Choroid plexus epithelial cell (primary cell): ENCODE measurements at regions not wholly inside any gene's neighbourhood (a gene's known extent, or its start where the extent isn't known, plus 50 kb on each side); places are given as distances from the start of the nearest gene placed in this dataset.

Experiments
- DNase-seq: peaks from one replicate; pipeline ENCODE4 v3.0.0-alpha.2; 2010; ENCODE audit warnings: low read depth
- H3K4me3 ChIP-seq: 2 replicates; pipeline ENCODE4 v1.5.1; 2011; ENCODE audit warnings: low read depth, mild to moderate bottlenecking, control low read depth, low read length, moderate library complexity
- TF ChIP-seq, protein P1 (sequence below): conservative IDR thresholded peaks from 2 replicates; pipeline ENCODE4 v1.5.1; 2011; ENCODE audit warnings: low read depth, mild to moderate bottlenecking, control low read depth, inconsistent platforms, low read length, moderate library complexity

DNA sequence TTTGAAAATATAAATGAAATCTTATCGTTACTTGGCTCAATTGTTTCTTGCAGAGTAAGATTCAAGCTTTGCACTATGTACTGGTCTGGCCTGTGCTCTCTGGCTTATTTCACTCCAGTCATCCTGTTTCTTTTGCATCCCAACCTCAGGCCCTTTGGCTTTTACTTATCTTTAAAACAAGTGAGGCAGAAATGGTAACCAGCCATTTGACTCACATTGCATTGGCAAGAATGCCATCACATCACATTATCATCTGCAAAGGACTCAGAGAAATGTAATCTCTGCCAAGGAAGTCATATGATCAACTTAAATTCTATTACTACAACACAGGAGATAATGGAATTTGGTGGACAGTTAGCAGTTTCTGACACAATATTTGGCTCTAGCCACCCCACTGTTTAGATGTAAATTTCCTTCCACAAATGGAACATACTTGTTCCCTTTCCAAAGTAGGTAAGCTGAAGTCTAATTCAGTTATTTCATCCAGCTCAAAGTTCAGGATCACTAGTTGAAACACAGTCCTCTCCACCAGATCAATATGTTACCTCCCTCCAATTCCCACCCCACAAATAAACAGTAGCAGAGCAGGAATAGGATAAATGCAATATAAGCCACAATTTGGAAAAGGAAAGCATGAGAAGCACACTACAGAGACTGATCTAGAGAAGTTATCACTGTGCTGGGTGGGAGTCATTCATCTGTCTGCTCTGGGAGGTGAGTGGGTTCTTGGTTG, 65.0 kb upstream of the DSC1 start:
- TF ChIP-seq, protein P1, sequence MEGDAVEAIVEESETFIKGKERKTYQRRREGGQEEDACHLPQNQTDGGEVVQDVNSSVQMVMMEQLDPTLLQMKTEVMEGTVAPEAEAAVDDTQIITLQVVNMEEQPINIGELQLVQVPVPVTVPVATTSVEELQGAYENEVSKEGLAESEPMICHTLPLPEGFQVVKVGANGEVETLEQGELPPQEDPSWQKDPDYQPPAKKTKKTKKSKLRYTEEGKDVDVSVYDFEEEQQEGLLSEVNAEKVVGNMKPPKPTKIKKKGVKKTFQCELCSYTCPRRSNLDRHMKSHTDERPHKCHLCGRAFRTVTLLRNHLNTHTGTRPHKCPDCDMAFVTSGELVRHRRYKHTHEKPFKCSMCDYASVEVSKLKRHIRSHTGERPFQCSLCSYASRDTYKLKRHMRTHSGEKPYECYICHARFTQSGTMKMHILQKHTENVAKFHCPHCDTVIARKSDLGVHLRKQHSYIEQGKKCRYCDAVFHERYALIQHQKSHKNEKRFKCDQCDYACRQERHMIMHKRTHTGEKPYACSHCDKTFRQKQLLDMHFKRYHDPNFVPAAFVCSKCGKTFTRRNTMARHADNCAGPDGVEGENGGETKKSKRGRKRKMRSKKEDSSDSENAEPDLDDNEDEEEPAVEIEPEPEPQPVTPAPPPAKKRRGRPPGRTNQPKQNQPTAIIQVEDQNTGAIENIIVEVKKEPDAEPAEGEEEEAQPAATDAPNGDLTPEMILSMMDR = no peak
- no peak for DNase-seq
- no peak overlapping the region for H3K4me3 ChIP-seq

DNA sequence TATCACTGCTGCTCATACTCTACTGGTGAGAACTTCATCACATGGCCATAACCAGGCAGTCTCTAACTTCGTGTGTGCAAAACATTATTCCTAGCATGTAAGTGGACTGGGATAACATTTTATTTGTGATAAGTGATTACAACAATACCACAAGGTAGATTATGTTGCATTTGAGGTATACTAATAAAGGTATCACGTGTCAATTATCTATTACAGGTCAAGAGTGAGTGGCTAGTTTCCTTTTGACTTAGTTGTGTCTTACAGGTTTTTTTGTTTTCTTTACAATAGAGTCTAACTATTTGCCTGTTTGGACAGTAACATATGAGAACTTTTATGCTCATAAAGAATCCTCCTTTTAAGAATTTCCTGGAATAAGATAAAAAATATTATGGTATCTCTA, 67.2 kb upstream of the DSC1 start:
- TF ChIP-seq, protein P1 = no peak
- no peak overlapping the region for H3K4me3 ChIP-seq
- no peak for DNase-seq

DNA sequence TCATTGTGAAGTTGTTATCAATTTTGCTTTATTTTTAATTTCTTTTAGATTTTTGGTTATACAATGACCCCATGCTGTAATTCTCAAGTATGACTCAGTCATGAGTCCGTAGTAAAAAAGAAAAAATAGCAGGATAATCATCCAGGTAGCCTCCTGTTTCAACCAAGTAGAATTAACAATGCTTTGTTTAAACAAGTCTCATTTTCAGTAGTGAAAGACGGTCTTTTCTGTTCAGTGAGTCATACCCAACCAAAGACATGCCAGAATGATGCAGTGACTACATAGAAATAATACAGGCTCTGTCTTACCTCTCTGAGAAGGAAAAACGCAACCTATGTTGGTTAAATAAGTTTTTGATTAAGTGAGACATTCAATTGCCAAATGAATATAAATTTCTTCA, 67.8 kb upstream of the DSC1 start:
- TF ChIP-seq, protein P1 = no peak
- no peak overlapping the region for H3K4me3 ChIP-seq
- peak; percentile 52 for DNase-seq

DNA sequence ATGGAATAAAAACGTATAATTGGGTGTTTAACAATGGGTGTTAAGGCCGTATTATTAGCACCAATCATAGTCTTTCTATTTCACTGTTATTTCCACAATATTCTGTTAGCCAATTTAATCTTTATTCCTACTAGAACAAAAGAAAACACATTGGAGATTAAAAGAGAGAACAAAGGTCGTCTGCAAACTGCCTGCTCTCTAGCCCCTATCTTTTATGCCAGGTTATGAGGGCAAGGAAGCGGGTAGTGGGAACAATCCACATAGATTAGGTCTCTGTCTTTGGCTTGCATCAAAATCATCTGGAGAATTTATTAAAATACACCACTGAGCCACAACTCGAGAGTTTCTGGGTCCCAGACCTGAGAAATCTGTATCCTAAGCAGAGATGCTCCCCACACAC, 69.4 kb upstream of the DSC1 start:
- no peak for DNase-seq
- no peak overlapping the region for H3K4me3 ChIP-seq
- TF ChIP-seq, protein P1 = no peak

DNA sequence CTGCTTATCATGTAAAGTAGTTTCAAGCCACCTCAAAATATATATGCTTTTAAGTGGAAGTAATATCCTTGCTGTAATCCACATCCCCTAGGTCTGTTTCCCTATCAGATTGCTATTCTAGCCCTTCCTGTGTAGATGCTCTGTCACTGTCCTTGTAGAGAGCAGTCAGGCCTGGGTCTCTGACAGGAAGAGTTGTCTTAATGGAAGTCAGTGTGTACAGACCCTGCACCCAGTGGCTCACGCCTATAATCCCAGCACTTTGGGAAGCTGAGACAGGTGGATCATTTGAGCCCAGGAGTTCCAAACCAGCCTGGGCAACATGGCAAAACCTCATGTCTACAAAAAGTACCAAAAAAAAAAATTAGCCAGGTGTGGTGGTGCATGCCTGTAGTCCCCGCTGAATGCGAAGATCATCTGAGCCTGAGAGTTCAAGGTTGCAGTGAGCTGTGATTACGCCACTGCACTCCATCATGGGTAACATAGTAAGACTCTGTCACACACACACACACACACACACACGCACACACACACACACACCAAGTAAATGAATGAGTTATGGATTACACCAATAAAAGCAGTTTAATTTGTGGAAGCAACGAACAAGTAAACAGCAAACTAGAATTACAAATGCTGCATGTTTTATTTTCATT, 70.2 kb upstream of the DSC1 start:
- no peak for DNase-seq
- H3K4me3 ChIP-seq = no peak overlapping the region
- TF ChIP-seq, protein P1 = no peak

DNA sequence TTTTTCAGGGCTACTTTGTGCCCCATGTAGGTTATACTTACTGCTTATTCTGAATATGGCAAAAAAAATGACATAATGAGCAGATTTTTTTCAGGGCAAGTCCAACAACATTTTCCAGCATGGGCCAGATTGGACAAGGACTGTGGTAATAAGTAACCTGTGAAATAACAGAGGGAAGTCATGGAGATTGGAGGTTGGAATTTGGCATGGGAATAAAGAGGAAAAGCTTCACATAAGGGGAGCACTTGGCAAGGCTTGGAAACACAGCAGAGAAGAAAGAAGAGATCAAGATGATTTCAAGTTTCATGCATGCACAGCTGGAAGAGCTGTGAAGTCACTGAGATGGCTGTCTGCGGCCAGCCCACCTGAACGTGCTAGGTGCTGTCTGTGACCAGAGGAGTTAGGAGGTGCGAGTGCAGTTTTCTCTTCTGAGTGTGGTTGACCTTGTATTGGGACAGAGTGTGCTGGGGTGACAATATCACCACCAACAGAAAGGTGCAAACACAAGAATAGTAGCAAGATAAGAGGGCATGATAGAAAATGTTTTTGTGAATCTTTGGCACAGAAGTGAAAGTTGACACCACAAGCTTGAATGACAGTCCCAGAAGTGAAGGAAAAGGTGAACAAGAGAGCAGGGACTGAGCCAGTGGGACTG, 71.1 kb upstream of the DSC1 start:
- DNase-seq = no peak
- TF ChIP-seq, protein P1 = no peak
- no peak overlapping the region for H3K4me3 ChIP-seq

DNA sequence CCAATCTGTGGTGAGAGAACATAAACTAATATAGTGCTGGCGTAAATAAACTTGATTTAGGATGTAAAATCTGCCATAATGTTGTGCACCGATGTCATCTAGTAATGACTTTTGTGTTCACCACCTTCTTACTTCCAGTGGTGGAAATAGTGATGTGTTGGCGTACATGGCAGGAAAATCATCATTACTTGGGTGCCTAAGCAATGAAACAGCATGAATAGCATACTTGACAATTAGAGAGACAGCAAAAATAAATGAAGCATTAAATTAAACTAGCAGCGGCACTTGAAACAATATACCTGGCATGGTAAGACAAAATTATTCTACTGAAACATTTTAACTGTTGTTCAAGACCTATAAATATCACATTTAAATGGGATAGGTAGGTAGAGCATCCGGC, 73.2 kb upstream of the DSC1 start:
- TF ChIP-seq, protein P1 = no peak
- no peak overlapping the region for H3K4me3 ChIP-seq
- DNase-seq = no peak
